ENCODE measurements at regions not wholly inside any gene's neighbourhood (a gene's known extent, or its start where the extent isn't known, plus 50 kb on each side); places are given as distances from the start of the nearest gene placed in this dataset.

DNA sequence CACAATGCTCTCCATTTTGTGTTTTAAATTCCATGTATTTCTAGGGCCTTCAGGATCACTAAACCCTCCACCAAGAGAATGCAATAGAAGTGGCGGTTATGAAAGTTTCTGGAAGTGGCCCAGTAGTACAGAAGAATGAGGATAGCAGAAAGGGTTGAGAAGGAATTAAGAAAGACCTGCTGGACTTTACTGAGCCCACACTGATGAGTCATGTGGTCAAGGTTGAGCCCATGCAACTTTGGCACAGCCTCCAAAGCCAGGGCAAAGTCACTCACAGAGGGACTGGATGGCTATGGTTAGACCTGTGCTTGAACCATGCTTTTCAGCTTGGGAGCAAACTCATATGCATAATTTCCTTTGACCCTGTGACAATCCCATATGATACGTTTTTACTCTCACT lies 102.9 kb upstream of the PLET1 start:
- Histone ChIP-seq H3K79me2 (ENCODE audit: control insufficient read depth in 1 of 2, insufficient read depth in 2 of 2, low read length in 2 of 2) (no peaks in the 10 kb centered on the region), H2BK120ac (replicated peaks; ENCODE audit: low read depth, low read length) (no peak overlapping the region), H3K9ac (replicated peaks in 1 of 4; ENCODE audit: extremely low read depth in 1 of 4, low read depth in 3 of 4, low read length in 3 of 4) (no peak overlapping the region), H3K9me3 (ENCODE audit: insufficient read depth in 2 of 2, low read depth in 1 of 2, low read length in 1 of 2) (no peaks in the 10 kb centered on the region), H4K91ac (replicated peaks; ENCODE audit: insufficient read length, low read length) (no peak overlapping the region), H3K4ac (replicated peaks; ENCODE audit: insufficient read length, low read depth, low read length) (no peak overlapping the region), H2BK15ac (ENCODE audit: low read length) (no peak overlapping the region), H3K36me3 (ENCODE audit: control insufficient read depth in 2 of 4, insufficient read depth in 4 of 4, low read length in 3 of 4) (no peaks in the 10 kb centered on the region), H3K79me1 (ENCODE audit: low read depth, low read length) (no peaks in the 10 kb centered on the region), H3K18ac (ENCODE audit: extremely low read depth, low read length) (no peak overlapping the region), H4K8ac (ENCODE audit: extremely low read depth, insufficient read depth, low read length) (no peak overlapping the region), H3K4me1 (replicated peaks in 1 of 4; ENCODE audit: control insufficient read depth in 3 of 4, insufficient read depth in 4 of 4, low read length in 3 of 4) (peaks cover 0 to 5% (median 2%) of the 10 kb centered on the region in 4 experiments; a peak in 3 of 7 replicates), H3K4me3 (ENCODE audit: extremely low read depth in 1 of 4, insufficient read depth in 2 of 4, low read depth in 3 of 4, low read length in 4 of 4) (no peak overlapping the region), H3K23me2 (ENCODE audit: low read depth, low read length) (no peaks in the 10 kb centered on the region), H3K14ac (ENCODE audit: insufficient read length) (no peak overlapping the region), H3K4me2 (ENCODE audit: insufficient read depth in 1 of 2, low read depth in 2 of 2, low read length in 2 of 2) (no peak overlapping the region), H2BK5ac (ENCODE audit: low read depth, low read length) (no peak overlapping the region), H2BK20ac (ENCODE audit: low read length) (no peak overlapping the region), H3K56ac (replicated peaks; ENCODE audit: insufficient read length, low read depth, low read length) (no peak overlapping the region), H3K27ac (ENCODE audit: low read depth, low read length) (no peak overlapping the region), H4K20me1 (replicated peaks in 1 of 2; ENCODE audit: control insufficient read depth in 1 of 2, insufficient read depth in 2 of 2, low read length in 2 of 2) (no peaks in the 10 kb centered on the region), H3K27me3 (replicated peaks in 1 of 4; ENCODE audit: control insufficient read depth in 3 of 4, extremely low read depth in 1 of 4, insufficient read depth in 3 of 4, low read length in 3 of 4) (no peaks in the 10 kb centered on the region), H4K5ac (ENCODE audit: insufficient read length, low read depth, low read length) (no peak overlapping the region), H2AK5ac (ENCODE audit: low read depth, low read length) (no peak overlapping the region), H2AFZ (ENCODE audit: low read length) (no peak overlapping the region), H2BK12ac (ENCODE audit: low read depth, low read length) (no peak overlapping the region), H3K23ac (ENCODE audit: insufficient read length) (no peak overlapping the region)
- no peak for FAIRE-seq
- 91% methylated on average over 2 of the region's 2 CpGs; no CpG with 5 or more reads in 1 of the 2 experiments for whole genome bisulfite sequencing, 2 experiments (ENCODE audit: extremely low coverage in 1 of 2, insufficient coverage in 1 of 2, insufficient read length in 1 of 2, insufficient replicate concordance in 2 of 2, low coverage in 1 of 2, low lambda C conversion rate in 2 of 2, missing lambda C conversion rate in 1 of 2)
- ChIA-PET CTCF (ENCODE audit: partially characterized antibody) (interaction anchor here (0.7 kb wide), 1 partner anchor 18 kb away, joined by 4 read pairs; no protein-coding TSS in a partner anchor), POLR2A (ENCODE audit: partially characterized antibody) (interaction anchor here (0.7 kb wide), 1 partner anchor 17 kb away, joined by 4 read pairs; no protein-coding TSS in a partner anchor)
- DNase-seq (ENCODE audit: low read depth in 1 of 2, low spot score in 2 of 2), result no peak
- no peak for TF ChIP-seq RAD21 (IDR thresholded peaks at IDR 0.05 in 1 of 2, conservative IDR thresholded peaks at IDR 0.05 in 1 of 2; ENCODE audit: low read depth in 2 of 2, low read length in 2 of 2)
- no peak for TF ChIP-seq KDM1A (IDR thresholded peaks at IDR 0.05; ENCODE audit: borderline replicate concordance, low read length)
- no peak for TF ChIP-seq CREB1 (IDR thresholded peaks at IDR 0.05)

Data from H1 (cell line).